OCI-LY7 (cell line): ENCODE measurements at regions not wholly inside any gene's neighbourhood (a gene's known extent, or its start where the extent isn't known, plus 50 kb on each side); places are given as distances from the start of the nearest gene placed in this dataset.

Experiments
- BruUV-seq: library from RNA; stranded (reverse); fragments of 400-500 nt; replicated peaks from 2 replicates; lab custom pipeline; 2021; lab: Mats Ljungman, UMichigan
- CTCF ChIA-PET: fragments of 300-600 bp; sonication (Branson Sonifier 250); formaldehyde crosslinking; loops from one replicate; lab custom pipeline; 2022; ENCODE audit warnings: antibody characterized with exemption; ENCODE audit not compliant: unreplicated experiment; lab: Charles Lee
- POLR2A ChIA-PET: fragments of 300-600 bp; sonication (Branson Sonifier 250); formaldehyde crosslinking; loops from one replicate; lab custom pipeline; 2022; ENCODE audit warnings: antibody characterized with exemption; lab: Charles Lee
- DNase-seq: peaks from one replicate; pipeline ENCODE4 v3.0.0-alpha.2; 2015; ENCODE audit warnings: low spot score
- H2AFZ ChIP-seq: fragments of 200-600 bp; sonication (generic), shearing (Covaris generic); 2 replicates; pipeline ENCODE4 v1.6.1; 2014; ENCODE audit warnings: mild to moderate bottlenecking, antibody characterized with exemption, low read length, moderate library complexity
- H3K27ac ChIP-seq: fragments of 200-600 bp; sonication (generic); 2 replicates; pipeline ENCODE4 v1.5.1; 2014; ENCODE audit warnings: mixed run types, low read depth, mild to moderate bottlenecking, moderate library complexity, low read length, inconsistent platforms; ENCODE audit not compliant: poor library complexity, severe bottlenecking
- H3K36me3 ChIP-seq: fragments of 200-600 bp; sonication (generic); 2 replicates; pipeline ENCODE4 v1.6.1; 2014; ENCODE audit warnings: mild to moderate bottlenecking, antibody characterized with exemption, low read length, moderate library complexity, mixed read lengths; ENCODE audit not compliant: insufficient read depth
- H3K4me1 ChIP-seq: fragments of 200-600 bp; sonication (generic); 2 replicates; pipeline ENCODE4 v1.5.1; 2014; ENCODE audit warnings: mild to moderate bottlenecking, low read length; ENCODE audit not compliant: insufficient read depth, poor library complexity, severe bottlenecking
- H3K4me2 ChIP-seq: fragments of 200-600 bp; sonication (generic); 2 replicates; pipeline ENCODE4 v1.6.1; 2014; ENCODE audit warnings: mild to moderate bottlenecking, low read length
- H3K4me3 ChIP-seq: fragments of 200-600 bp; sonication (generic); 2 replicates; pipeline ENCODE4 v1.5.1; 2014; ENCODE audit warnings: mild to moderate bottlenecking, low read depth, low read length; ENCODE audit not compliant: poor library complexity, severe bottlenecking
- H3K79me2 ChIP-seq: fragments of 200-600 bp; sonication (generic); 2 replicates; pipeline ENCODE4 v1.6.1; 2016; ENCODE audit warnings: low read depth, mild to moderate bottlenecking, low read length, moderate library complexity, mixed read lengths; ENCODE audit not compliant: insufficient read depth
- H3K9me2 ChIP-seq: fragments of 200-600 bp; sonication (generic); 2 replicates; pipeline ENCODE4 v1.6.1; 2016; ENCODE audit warnings: mild to moderate bottlenecking, low read length, mixed read lengths; ENCODE audit not compliant: insufficient read depth
- H3K9me3 ChIP-seq: fragments of 200-600 bp; sonication (generic); 2 replicates; pipeline ENCODE4 v1.6.1; 2014; ENCODE audit warnings: mild to moderate bottlenecking, mixed run types, low read length, mixed read lengths
- H4K20me1 ChIP-seq: fragments of 200-600 bp; sonication (generic); 2 replicates; pipeline ENCODE4 v1.6.1; 2014; ENCODE audit warnings: mild to moderate bottlenecking, antibody characterized with exemption, low read length, moderate library complexity, mixed read lengths; ENCODE audit not compliant: insufficient read depth
- CTCF ChIP-seq: fragments of 200-600 bp; sonication (generic); conservative IDR thresholded peaks from 2 replicates; pipeline ENCODE4 v1.5.1; 2014; ENCODE audit warnings: mild to moderate bottlenecking, antibody characterized with exemption, low read length, moderate library complexity, mixed read lengths
- EZH2phosphoT487 ChIP-seq: fragments of 200-600 bp; sonication (generic); IDR thresholded peaks from 2 replicates; pipeline ENCODE4 v1.6.1; 2018; ENCODE audit warnings: low read depth, borderline replicate concordance, mild to moderate bottlenecking, mixed run types, antibody characterized with exemption, low read length, moderate library complexity, mixed read lengths
- intact Hi-C: fragments of 100-400 bp; cut with micrococcal nuclease; formaldehyde crosslinking; loops from one replicate; pipeline ENCODE4 v1.10.0; 2022; ENCODE audit not compliant: unreplicated experiment

GRCh38 chr3:118799303-118799702, 235.3 kb downstream of the IGSF11 start:
- Histone ChIP-seq H3K79me2 (no peaks in the 10 kb centered on the region), H3K4me2 (no peak overlapping the region), H3K9me3 (no peaks in the 10 kb centered on the region), H3K9me2 (no peaks in the 10 kb centered on the region), H4K20me1 (no peaks in the 10 kb centered on the region), H3K27ac (no peak overlapping the region), H3K4me1 (no peaks in the 10 kb centered on the region), H3K36me3 (no peaks in the 10 kb centered on the region), H3K4me3 (no peak overlapping the region), H2AFZ (no peak overlapping the region)
- TF ChIP-seq EZH2phosphoT487, result no peak
- TF ChIP-seq CTCF, result no peak
- intact Hi-C loops, result no loop called here
- CTCF ChIA-PET, result no interaction called here
- no peak for DNase-seq
- BruUV-seq, result no TSS peak
- POLR2A ChIA-PET, result no interaction called here

GRCh38 chr3:118801899-118802298, 232.7 kb downstream of the IGSF11 start:
- DNase-seq, result no peak
- Histone ChIP-seq H3K36me3 (no peaks in the 10 kb centered on the region), H3K9me3 (no peaks in the 10 kb centered on the region), H2AFZ (no peak overlapping the region), H3K4me2 (no peak overlapping the region), H3K9me2 (no peaks in the 10 kb centered on the region), H3K4me3 (no peak overlapping the region), H3K4me1 (no peaks in the 10 kb centered on the region), H4K20me1 (no peaks in the 10 kb centered on the region), H3K79me2 (no peaks in the 10 kb centered on the region), H3K27ac (no peak overlapping the region)
- BruUV-seq, result no TSS peak
- no peak for TF ChIP-seq CTCF
- no peak for TF ChIP-seq EZH2phosphoT487
- CTCF ChIA-PET, result no interaction called here
- POLR2A ChIA-PET, result no interaction called here
- intact Hi-C loops, result no loop called here

GRCh38 chr3:118802325-118803095, 232.1 kb downstream of the IGSF11 start:
- no peak overlapping the region for H3K4me3 ChIP-seq
- no peaks in the 10 kb centered on the region for H4K20me1 ChIP-seq
- no peak overlapping the region for H3K27ac ChIP-seq
- TF ChIP-seq CTCF (no peak), EZH2phosphoT487 (no peak)
- intact Hi-C loops, result no loop called here
- no peak overlapping the region for H3K4me2 ChIP-seq
- ChIA-PET POLR2A (no interaction called here), CTCF (no interaction called here)
- no peaks in the 10 kb centered on the region for H3K9me3 ChIP-seq
- no peaks in the 10 kb centered on the region for H3K4me1 ChIP-seq
- H3K79me2 ChIP-seq, result no peaks in the 10 kb centered on the region
- no peaks in the 10 kb centered on the region for H3K36me3 ChIP-seq
- BruUV-seq, result no TSS peak
- no peak for DNase-seq
- H3K9me2 ChIP-seq, result no peaks in the 10 kb centered on the region
- H2AFZ ChIP-seq, result no peak overlapping the region
